NCI-H2029 treated with DMSO at 0.1 percent for 48 hours (cell line): ENCODE measurements at regions not wholly inside any gene's neighbourhood (a gene's known extent, or its start where the extent isn't known, plus 50 kb on each side); places are given as distances from the start of the nearest gene placed in this dataset.
"Not testable (repeated sequence)": the region's sequence is repeated elsewhere in the genome, so short reads cannot be mapped to it uniquely, and the experiment has no call there.

Source experiments
- DNase-seq: peaks from one replicate; lab custom pipeline; 2025; lab: John Stamatoyannopoulos, UW

DNA sequence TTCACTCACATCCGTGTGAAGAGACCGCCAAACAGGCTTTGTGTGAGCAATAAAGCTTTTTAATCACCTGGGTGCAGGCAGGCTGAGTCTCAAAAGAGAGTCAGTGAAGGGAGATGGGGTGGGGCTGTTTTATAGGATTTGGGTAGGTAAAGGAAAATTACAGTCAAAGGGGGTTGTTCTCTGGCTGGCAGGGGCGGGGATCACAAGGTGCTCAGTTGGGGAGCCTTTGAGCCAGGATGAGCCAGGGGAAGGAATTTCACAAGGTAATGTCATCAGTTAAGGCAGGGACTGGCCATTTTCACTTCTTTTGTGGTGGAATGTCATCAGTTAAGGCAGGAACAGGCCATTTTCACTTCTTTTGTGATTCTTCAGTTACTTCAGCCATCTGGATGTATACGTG, 210.3 kb upstream of the ELL2 start:
- DNase-seq, result not testable (repeated sequence)

DNA sequence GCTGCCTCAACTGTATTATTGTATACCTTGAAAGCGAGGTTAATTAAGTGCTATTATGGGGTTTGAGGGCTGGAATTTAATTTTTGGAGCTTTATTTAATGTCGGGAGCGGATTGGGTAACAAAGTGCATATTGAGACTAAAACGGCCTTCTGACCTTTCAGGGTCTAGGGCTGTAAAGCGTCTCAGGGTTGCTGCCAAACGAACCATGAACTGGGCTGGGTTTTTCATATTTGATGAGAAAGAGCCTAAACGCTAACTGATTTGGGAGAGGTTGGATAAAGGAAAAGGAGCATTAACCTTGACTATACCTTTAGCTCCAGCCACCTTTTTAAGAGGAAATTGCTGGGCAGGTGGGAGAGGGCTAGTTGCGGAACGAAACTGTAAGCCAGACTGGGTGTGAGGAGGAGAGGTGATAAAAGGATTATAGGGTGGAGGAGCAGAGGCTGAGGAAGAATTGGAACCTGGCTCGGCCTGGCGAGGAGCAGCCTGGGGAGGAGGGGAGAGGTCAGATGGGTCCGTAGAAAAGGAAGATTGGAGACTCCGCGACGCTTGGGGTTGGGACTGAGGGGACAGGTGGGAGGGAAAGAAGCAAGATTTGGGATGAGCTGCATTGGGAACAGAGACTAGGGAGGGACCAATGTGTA, 209.0 kb upstream of the ELL2 start:
- DNase-seq, result not testable (repeated sequence)

- DNase-seq, result not testable (repeated sequence)
Observed at GRCh38 chr5:96168833-96169232, 207.2 kb upstream of the ELL2 start.

DNA sequence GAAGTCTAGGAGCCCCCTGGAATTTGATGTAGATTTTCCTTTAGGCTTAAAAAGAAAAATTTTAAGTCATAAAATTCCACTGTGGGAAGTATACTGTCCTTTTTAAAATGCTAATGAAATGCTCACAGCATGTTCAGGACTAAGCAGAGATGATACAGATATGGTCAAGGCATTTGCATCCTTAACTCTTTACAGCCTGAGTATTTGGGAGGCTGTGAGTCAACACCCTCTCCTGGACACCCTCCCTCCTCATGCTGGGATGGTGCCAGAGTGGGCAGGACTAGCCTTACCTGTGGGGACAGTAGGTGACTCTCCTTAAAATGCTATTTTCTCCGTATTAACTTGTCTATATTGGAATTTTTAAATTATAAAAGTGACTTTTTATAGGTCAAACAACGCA, 197.4 kb upstream of the ELL2 start:
- no peak for DNase-seq

- no peak for DNase-seq
Observed at GRCh38 chr5:96157841-96158291, 196.2 kb upstream of the ELL2 start.

DNA sequence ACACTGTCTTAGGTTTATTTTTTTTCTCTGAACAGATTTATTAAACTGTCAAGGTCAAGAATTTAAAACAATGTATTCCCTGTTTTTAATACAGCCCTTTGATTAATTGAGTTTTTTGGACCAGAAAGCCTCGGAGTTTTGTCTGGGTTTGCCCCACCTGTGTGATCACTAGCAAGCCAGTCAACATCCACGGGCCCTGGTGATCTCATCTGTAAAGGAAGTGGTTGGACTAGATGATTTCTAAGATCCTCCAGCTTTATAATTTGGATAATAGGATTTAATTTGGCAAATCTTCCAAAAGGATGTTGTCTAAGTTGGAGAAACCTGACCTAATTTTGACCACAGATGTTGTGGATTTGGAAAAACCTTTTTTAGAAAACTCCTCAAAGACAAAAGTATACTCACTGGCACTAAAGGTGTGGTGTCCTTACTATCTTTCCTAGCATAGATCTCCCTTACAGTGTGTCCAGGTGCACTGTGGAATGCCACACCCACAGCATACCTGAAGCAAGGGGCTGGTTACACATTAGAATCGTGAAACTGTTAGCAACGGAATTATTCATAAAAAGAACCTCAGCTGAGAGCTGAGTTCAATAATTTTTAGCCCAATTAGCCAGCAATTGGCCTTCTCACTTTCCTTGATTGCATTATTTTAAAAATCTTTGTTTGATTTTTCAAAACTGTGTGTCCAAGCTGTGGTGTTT, 195.6 kb upstream of the ELL2 start:
- DNase-seq, result no peak

GRCh38 chr5:96155147-96155546, 193.5 kb upstream of the ELL2 start:
- no peak for DNase-seq

GRCh38 chr5:96151891-96152290, 190.2 kb upstream of the ELL2 start:
- DNase-seq, result no peak

DNA sequence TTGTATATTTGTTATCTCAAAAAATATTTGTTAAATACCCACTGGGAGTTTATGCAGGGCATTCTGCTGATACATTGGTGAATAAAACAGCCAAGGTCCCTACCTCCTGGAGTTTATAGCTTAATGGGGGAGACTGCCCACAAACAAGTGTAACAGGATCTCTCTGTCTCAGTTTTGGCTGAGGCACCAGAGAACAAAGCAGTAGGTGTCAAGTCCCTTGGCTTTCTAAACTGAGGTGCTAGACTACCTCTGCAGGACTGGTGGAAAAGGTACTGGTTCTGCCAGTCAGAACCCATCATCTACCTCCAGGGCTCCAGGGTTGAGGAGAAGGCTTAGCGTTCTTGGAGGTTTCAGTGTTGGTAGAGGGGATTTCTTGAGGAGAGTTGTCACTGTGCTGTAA, 188.4 kb upstream of the ELL2 start:
- no peak for DNase-seq

DNA sequence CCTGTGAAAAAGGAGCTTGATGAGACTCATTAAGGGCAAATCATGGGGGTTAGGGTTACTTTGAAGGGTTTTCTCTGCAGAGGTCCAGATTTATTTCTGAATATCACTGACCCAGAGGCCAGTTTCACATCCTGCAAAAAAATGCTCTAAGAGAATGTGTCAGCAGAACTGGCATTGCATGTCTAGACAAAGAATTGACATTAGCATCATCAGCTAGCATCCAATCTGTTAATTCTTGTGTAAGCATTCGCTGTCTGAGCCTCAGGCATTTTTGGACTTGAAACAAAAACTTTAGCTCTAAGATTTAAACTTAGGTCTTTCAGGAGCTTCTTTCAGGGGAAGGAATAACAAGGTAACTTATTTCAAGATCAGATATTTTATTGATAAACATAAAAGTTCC, 187.9 kb upstream of the ELL2 start:
- DNase-seq, result no peak

GRCh38 chr5:96149021-96149420, 187.4 kb upstream of the ELL2 start:
- no peak for DNase-seq

- no peak for DNase-seq
Observed at GRCh38 chr5:96148376-96148775, 186.7 kb upstream of the ELL2 start.

GRCh38 chr5:96147866-96148265, 186.2 kb upstream of the ELL2 start:
- no peak for DNase-seq

- DNase-seq, result no peak
Observed at GRCh38 chr5:96146675-96147074, 185.0 kb upstream of the ELL2 start.

- no peak for DNase-seq
Observed at GRCh38 chr5:96144289-96144688, 182.6 kb upstream of the ELL2 start.

DNA sequence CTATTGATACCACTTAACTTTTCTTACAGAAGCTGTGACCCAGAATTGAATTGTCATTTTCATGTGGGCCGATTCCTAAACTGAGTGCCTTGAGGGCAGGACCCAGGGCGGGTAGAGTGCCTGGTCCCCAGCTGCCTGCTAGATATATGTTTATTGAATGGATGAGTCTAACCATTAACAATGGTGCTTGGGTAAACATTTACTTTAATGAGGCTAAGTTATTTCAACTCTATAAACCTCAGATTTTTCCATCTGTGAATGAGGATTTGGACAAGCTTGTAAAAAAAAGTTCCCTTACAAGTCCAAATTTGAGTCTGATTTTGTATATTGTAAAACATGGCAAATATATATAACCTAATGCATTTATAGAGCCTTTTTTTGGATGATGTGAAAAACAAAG, 181.8 kb upstream of the ELL2 start:
- no peak for DNase-seq

DNA sequence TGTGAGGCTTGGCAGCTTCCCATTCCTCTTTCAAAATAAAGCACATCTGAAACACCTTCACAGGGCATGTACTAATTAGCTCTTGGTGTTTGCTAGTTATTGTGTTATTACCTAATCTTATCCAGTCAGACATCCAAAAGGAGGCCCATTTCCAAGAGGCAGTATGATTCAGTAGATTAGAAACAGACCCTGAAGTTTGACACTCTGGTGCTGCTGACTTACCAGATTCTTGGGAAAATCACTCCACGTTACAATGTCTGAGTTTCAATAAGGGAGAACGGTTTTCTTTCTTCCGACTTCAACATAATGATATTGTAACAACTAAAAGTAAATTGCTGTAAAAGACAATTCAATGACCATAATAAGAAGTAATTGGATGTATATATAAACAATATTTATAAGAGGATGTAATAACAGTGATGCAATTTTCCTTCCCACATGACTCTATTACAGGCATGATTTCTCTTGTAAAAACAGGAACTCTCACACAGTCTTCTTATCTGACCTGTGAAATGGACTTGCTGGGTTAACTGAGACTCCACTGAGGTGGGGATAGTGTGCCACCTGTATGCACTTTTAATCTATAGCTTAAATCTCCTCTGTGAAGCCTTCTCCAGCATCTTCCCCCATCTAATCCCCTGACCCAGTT, 181.3 kb upstream of the ELL2 start:
- DNase-seq, result no peak

DNA sequence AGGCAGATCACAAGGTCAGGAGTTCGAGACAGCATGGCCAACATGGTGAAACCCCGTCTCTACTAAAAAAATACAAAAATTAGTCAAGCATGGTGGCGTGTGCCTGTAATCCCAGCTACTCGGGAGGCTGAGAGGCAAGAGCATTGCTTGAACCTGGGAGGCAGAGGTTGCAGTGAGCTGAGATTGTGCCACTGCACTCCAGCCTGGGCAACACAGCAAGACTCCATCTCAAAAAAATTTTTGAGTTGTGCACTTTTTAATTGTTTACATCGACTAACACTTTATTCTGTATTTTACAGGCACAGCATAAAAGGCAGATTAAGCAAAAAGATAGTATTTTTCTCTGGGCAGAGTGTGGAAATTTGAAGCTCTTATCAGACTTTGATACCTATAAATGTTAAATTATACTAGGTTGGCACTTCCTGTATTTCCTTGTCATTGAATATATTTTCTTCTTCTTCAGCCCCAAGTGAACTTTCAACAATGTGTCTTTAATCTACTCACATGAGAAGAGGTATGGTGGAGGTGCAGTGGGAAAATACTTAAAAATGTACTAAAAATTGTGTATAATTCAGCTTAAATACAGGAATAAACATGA, 180.6 kb upstream of the ELL2 start:
- DNase-seq, result no peak

DNA sequence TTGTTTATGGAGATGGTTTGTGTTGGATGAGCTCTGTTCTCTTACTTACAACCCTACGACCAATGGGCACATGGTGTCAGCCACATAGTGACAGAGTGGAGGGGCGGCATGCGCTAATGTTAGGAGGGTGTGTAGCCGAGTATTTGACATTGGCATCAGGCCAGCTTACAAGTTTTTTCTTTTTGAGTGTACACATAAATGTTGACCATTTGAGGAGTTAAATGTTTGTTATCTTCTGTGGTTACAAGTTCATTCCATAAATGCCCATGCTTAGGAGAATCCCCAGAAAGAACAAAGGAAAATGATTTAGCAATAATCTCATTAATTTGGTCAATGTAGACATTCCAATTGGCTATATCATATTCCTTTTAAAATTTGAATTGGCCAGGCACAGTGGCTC, 180.1 kb upstream of the ELL2 start:
- no peak for DNase-seq

GRCh38 chr5:96140496-96140895, 178.8 kb upstream of the ELL2 start:
- no peak for DNase-seq

DNA sequence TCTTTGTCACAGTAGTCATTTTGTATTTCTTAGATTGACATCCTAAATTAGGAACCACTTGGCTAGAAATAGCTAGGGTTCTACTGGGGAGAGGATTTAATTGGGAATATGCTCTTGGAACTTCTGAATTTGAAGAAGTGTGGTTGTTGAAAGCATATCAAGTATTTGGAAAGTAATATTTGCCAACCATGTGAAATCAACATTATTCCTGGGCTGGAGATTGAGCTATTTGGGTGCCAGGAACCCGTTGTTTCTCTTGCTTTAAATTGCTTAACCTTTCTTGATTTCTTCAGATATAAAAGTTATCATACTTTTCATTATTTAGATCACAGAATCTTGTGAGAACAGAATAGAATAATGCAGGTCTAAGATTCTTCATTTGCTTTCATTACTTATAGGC, 178.4 kb upstream of the ELL2 start:
- no peak for DNase-seq

- no peak for DNase-seq
Observed at GRCh38 chr5:96134886-96135285, 173.2 kb upstream of the ELL2 start.
